GM12878 (cell line): ENCODE measurements at regions not wholly inside any gene's neighbourhood (a gene's known extent, or its start where the extent isn't known, plus 50 kb on each side); places are given as distances from the start of the nearest gene placed in this dataset.
A peak's percentile ranks its signal among the peaks of the same experiment; 100 is the strongest.

Experiments
- ATAC-seq: fragments of 200-7000 bp; cut with Tn5 transposase; 3 replicates; pipeline ENCODE4 v1.9.1; 2020; ENCODE audit warnings: mild to moderate bottlenecking, moderate library complexity
- BruUV-seq: library from RNA; stranded (reverse); fragments of 400-500 nt; replicated peaks from 2 replicates; lab custom pipeline; 2021; lab: Mats Ljungman, UMichigan
- CTCF ChIA-PET: fragments of 300-600 bp; sonication (Branson Sonifier 250); formaldehyde crosslinking; extraction: SDS; loops from one replicate; lab custom pipeline; 2021; ENCODE audit warnings: inconsistent platforms; lab: Yijun Ruan, JAX
- POLR2A ChIA-PET: fragments of 350-600 bp; formaldehyde crosslinking; extraction: SDS; loops from one replicate; lab custom pipeline; 2021; ENCODE audit warnings: inconsistent platforms; lab: Charles Lee
- RAD21 ChIA-PET: fragments of 300-600 bp; sonication (Branson Sonifier 250); formaldehyde crosslinking; loops from one replicate; lab custom pipeline; 2023; ENCODE audit warnings: antibody characterized with exemption; ENCODE audit not compliant: unreplicated experiment; lab: Charles Lee
- SMC1A ChIA-PET: fragments of 300-600 bp; sonication (Branson Sonifier 250); formaldehyde crosslinking; loops from one replicate; lab custom pipeline; 2023; ENCODE audit not compliant: unreplicated experiment, uncharacterized antibody; lab: Charles Lee
- DNase-seq: peaks from one replicate; pipeline ENCODE4 v3.0.0-alpha.2; 2011; ENCODE audit warnings: low read depth, low spot score
- FAIRE-seq: peaks from 3 replicates; lab custom pipeline; 2011; peaks lifted over from hg19 to GRCh38; lab: Jason Lieb, UNC
- H2AFZ ChIP-seq: 2 replicates; pipeline ENCODE4 v1.6.0; 2011; ENCODE audit warnings: low read depth, low read length, control low read depth; ENCODE audit not compliant: control insufficient read depth
- H3K27ac ChIP-seq: 2 replicates; pipeline ENCODE4 v1.5.1; 2011; ENCODE audit warnings: control low read depth; ENCODE audit not compliant: control insufficient read depth, insufficient read depth
- H3K27me3 ChIP-seq, 2 experiments: replicated peaks in 1 of 2; 2 replicates each; pipeline versions ENCODE4 v1.6.0 to v1.6.1; 2011; ENCODE audit warnings: low read length in 1 of 2; ENCODE audit not compliant: control insufficient read depth in 2 of 2, insufficient read depth in 2 of 2
- H3K36me3 ChIP-seq, 2 experiments: 2 replicates each; pipeline ENCODE4 v1.5.1; 2011; ENCODE audit warnings: low read length in 1 of 2; ENCODE audit not compliant: control insufficient read depth in 2 of 2, insufficient read depth in 2 of 2
- H3K4me1 ChIP-seq: 2 replicates; pipeline ENCODE4 v1.6.1; 2011; ENCODE audit warnings: mild to moderate bottlenecking, low read length, moderate library complexity, mixed read lengths; ENCODE audit not compliant: control insufficient read depth, insufficient read depth
- H3K4me2 ChIP-seq: 2 replicates; pipeline ENCODE4 v1.6.0; 2011; ENCODE audit warnings: control low read depth; ENCODE audit not compliant: control insufficient read depth, insufficient read depth
- H3K4me3 ChIP-seq: fragments of 200-600 bp; sonication (generic); 2 replicates; pipeline ENCODE4 v1.5.1; 2016
- H3K79me2 ChIP-seq: 2 replicates; pipeline ENCODE4 v1.6.0; 2011; ENCODE audit warnings: low read length; ENCODE audit not compliant: control insufficient read depth, insufficient read depth
- H3K9ac ChIP-seq: 2 replicates; pipeline ENCODE4 v1.8.0; 2011; ENCODE audit warnings: low read length, control low read depth, mixed read lengths; ENCODE audit not compliant: control insufficient read depth, insufficient read depth
- H3K9me3 ChIP-seq: replicated peaks from 3 replicates; pipeline ENCODE4 v1.5.1; 2011; ENCODE audit warnings: mild to moderate bottlenecking, low read length; ENCODE audit not compliant: control insufficient read depth, insufficient read depth
- H4K20me1 ChIP-seq: 2 replicates; pipeline ENCODE4 v1.6.0; 2011; ENCODE audit not compliant: control insufficient read depth, insufficient read depth
- ESRRA ChIP-seq: IDR thresholded peaks from 2 replicates; pipeline ENCODE4 v1.6.1; 2012; ENCODE audit warnings: mild to moderate bottlenecking, low read length, improper control_type of control experiment
- GATAD2B ChIP-seq: fragments of 450-650 bp; conservative IDR thresholded peaks from 2 replicates; pipeline ENCODE4 v1.6.1; 2017; ENCODE audit warnings: low read depth, mild to moderate bottlenecking, moderate library complexity
- REST ChIP-seq: IDR thresholded peaks from 2 replicates; pipeline ENCODE4 v1.6.1; 2012; ENCODE audit warnings: mild to moderate bottlenecking, low read depth, low read length
- ZNF274 ChIP-seq: IDR thresholded peaks from one replicate; pipeline ENCODE4 v1.8.0; 2011; ENCODE audit not compliant: insufficient read length, insufficient read depth
- WGBS: methylation state at CpG from one replicate; pipeline ENCODE4 v1.1.6; 2016; ENCODE audit warnings: low lambda C conversion rate; ENCODE audit not compliant: insufficient replicate concordance, insufficient coverage; ENCODE audit errors: missing lambda C conversion rate; 5-methylcytosine and 5-hydroxymethylcytosine counted together
- in situ Hi-C: fragments of 300-500 bp; cut with MboI; formaldehyde crosslinking; loops from 9 replicates; pipeline ENCODE4 v1.14.3; 2018; ENCODE audit warnings: mixed read lengths
- intact Hi-C: fragments of 100-400 bp; cut with micrococcal nuclease; formaldehyde crosslinking; loops from one replicate; pipeline ENCODE4 v1.14.2; 2022; ENCODE audit not compliant: unreplicated experiment

- POLR2A ChIA-PET = no interaction called here
Measured at GRCh38 chr12:118922405-118922804, 58.9 kb upstream of the SRRM4 start.

More at GRCh38 chr12:118922405-118922804, 58.9 kb upstream of the SRRM4 start:
- no peak for DNase-seq
- CTCF ChIA-PET = interaction anchor here (0.8 kb wide), 1 partner anchor 62 kb away, joined by 4 read pairs; no protein-coding TSS in a partner anchor
- no peak for FAIRE-seq
- no peak overlapping the region for H3K27ac ChIP-seq
- no peak overlapping the region for H3K9ac ChIP-seq
- H3K4me1 ChIP-seq = no peaks in the 10 kb centered on the region
- H3K79me2 ChIP-seq = no peaks in the 10 kb centered on the region
- TF ChIP-seq GATAD2B = no peak
- peak; percentile 83 for TF ChIP-seq REST
- TF ChIP-seq ESRRA = no peak
- TF ChIP-seq ZNF274 = no peak
- H3K27me3 ChIP-seq = no peaks in the 10 kb centered on the region
- in situ Hi-C loops = no loop called here
- no peak overlapping the region for H3K4me3 ChIP-seq
- intact Hi-C loops = no loop called here
- ATAC-seq = no peak
- SMC1A ChIA-PET = no interaction called here
- RAD21 ChIA-PET = no interaction called here
- H2AFZ ChIP-seq = no peak overlapping the region
- BruUV-seq = no TSS peak
- H3K9me3 ChIP-seq = no peaks in the 10 kb centered on the region
- no peaks in the 10 kb centered on the region for H4K20me1 ChIP-seq
- no peak overlapping the region for H3K4me2 ChIP-seq
- 16% methylated on average over 2 of the region's 2 CpGs for whole genome bisulfite sequencing
- H3K36me3 ChIP-seq = no peaks in the 10 kb centered on the region
